A673 (cell line): ENCODE measurements at regions not wholly inside any gene's neighbourhood (a gene's known extent, or its start where the extent isn't known, plus 50 kb on each side); places are given as distances from the start of the nearest gene placed in this dataset.

Experiments used
- EZH2 ChIP-seq: fragments of 200-600 bp; sonication (generic); IDR thresholded peaks from 2 replicates; pipeline ENCODE4 v1.6.1; 2017; ENCODE audit warnings: borderline replicate concordance, low read depth, mild to moderate bottlenecking, mixed read lengths, antibody characterized with exemption, low read length; ENCODE audit not compliant: poor library complexity, severe bottlenecking
- TF ChIP-seq, protein P1 (sequence below): fragments of 300-800, 200-600 bp; sonication (generic); conservative IDR thresholded peaks from 2 replicates; pipeline ENCODE4 v1.5.1; 2017; ENCODE audit warnings: low read depth, mild to moderate bottlenecking, antibody characterized with exemption, low read length, moderate library complexity, mixed read lengths

DNA sequence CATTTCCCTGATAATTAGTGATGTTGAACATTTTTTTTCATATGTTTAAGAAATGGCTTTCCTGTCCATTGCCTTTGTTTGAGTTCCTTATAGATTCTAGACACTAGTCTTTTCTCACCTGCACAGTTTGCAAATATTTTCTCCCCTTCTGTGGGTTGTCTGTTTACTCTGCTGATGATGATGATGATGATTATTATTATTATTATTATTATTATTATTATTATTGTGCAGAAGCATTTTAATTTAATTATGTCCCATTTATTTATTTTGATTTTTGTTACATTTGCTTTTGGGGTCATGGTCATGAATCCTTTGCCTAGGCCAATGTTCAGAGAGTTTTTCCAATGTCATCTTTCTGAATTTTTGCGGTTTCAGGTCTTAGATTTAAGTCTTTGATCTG, 492.5 kb upstream of the TSHZ3 start:
- TF ChIP-seq EZH2: no peak
- TF ChIP-seq, protein P1, sequence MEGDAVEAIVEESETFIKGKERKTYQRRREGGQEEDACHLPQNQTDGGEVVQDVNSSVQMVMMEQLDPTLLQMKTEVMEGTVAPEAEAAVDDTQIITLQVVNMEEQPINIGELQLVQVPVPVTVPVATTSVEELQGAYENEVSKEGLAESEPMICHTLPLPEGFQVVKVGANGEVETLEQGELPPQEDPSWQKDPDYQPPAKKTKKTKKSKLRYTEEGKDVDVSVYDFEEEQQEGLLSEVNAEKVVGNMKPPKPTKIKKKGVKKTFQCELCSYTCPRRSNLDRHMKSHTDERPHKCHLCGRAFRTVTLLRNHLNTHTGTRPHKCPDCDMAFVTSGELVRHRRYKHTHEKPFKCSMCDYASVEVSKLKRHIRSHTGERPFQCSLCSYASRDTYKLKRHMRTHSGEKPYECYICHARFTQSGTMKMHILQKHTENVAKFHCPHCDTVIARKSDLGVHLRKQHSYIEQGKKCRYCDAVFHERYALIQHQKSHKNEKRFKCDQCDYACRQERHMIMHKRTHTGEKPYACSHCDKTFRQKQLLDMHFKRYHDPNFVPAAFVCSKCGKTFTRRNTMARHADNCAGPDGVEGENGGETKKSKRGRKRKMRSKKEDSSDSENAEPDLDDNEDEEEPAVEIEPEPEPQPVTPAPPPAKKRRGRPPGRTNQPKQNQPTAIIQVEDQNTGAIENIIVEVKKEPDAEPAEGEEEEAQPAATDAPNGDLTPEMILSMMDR: no peak
